COLO668 (cell line): ENCODE measurements at regions not wholly inside any gene's neighbourhood (a gene's known extent, or its start where the extent isn't known, plus 50 kb on each side); places are given as distances from the start of the nearest gene placed in this dataset.
"Not testable (repeated sequence)": the region's sequence is repeated elsewhere in the genome, so short reads cannot be mapped to it uniquely, and the experiment has no call there.

Source experiments
- DNase-seq: peaks from one replicate; lab custom pipeline; 2025; ENCODE audit not compliant: unreplicated experiment; lab: John Stamatoyannopoulos, UW

- no peak for DNase-seq
Measured at GRCh38 chr17:83159204-83160049, 80.0 kb downstream of the METRNL start.

DNA sequence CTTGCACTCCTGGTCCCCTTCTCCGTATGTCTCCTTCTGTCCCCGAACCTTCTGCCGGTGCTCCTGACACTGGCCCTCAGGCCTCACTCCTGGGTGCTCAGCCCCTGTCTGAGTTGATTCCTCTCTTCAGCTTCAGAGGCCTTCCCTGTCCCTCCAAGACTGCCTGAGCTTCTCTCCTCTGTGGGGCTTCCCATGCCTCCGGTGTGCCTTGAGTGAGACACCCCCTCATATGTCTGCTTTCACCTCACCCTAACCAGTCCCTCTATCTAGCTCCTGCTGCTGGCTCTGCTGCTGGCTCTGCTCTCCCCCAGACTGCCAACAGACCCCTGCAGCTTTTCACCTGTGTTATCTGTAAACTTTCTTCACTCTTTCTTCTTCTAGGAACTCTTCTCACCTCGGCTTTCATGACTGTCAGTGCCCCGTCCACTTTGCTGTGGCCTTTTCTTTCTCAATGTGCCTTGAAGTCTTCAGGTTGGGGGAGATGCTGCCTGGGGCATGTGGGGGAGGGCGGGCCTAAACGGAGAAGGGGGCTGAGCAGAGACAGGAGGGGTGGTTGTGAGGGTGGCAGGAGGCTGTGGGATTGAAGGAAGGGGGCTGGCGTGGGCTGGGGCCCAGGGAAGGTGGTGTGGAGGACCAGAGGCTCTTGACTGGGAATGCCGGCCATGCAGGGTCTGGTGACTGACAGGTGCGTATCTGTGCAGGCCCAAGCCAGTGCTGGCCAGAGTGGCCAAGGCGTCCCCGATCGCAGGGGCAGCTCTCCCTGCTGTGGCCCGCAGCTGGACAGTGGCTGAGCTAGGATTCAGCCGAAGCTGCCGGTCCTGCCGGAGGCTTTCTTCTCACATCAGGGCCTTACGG, 81.3 kb downstream of the METRNL start:
- DNase-seq = no peak

DNA sequence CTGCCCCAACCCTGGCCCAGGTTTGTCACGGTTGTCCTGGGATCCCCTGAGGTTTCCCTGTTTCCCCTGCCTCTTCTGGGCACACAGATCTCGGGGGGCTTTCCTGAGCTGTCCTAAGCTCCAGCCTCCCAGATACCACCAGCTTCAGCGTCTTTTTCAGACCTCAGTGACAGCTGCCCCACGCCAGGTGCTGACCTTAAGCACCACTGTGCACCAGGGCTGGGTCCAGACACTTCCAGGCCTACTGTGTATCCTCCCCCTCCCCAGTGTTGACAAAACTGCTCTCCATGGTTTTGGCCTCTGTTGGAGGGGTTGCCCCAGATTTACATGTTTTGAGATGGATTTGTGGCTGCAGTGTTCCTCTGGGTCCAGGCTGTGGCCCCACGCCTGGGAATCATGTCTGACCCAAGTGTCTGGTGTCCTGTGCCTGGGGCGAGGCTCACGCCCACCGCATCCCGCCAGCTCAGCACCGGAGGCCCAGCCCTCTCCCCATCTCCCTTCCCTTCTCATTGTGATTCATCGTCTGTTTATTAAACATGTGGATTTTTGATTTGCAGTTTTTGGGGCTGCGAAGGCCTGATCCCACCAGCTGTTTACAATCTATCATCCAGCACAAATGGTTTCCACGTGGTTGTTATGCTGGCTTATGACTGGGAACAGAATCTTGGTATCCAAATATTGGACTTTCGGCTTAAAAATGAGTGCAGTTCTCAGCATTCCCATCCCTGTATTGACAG, 82.1 kb downstream of the METRNL start:
- no peak for DNase-seq

GRCh38 chr17:83162035-83162745, 82.8 kb downstream of the METRNL start:
- no peak for DNase-seq

DNA sequence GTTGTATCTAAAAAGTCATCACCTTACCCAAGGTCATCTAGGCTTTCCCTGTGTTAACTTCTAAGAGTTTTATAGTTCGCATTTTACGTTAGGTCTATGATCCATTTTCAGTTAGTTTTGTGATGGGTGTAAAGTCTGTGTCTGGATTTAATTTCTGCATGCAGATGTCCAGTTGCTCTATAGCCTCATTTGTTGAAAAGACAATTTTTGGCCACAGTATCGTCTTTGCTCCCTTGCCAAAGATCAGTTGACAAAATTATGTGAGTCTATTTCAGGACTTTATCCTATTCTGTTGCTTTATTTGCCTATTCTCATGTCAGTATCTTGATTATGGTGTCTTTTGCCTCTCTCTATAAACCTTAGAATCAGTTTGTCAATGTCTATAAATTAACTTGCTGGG, 85.1 kb downstream of the METRNL start:
- no peak for DNase-seq

DNA sequence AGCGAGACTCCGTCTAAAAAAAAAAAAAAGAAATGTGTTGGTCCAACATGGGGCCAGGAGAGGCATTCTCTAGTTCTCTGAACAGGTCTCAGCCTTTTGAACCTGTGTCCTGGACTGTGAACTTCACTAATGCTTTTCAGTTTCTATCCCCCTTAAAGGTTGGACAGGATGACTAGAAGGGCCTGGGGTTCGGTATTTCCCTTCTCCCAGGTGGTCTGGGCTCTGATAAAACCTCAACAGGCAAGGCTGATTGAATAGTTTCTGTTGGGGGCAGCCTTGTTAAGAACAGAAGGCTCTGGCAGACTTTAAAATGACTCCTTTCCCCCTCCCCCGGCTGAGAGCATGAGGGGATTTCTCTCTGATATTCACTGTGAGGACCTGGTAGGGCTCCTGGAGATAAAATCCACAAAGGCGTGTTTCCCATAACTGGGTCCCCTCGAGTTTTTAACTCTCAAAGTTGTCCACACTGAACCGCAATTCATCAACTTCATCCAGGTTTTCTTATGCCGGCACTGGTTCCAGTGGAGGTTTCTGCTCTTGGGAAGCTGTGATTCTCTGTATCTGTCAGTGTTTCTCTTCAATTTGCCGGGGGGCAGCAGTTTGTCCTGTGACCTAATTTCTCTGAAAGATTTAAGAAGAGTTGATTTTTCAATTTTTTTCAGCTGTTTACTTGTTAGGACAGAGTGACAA, 91.3 kb downstream of the METRNL start:
- no peak for DNase-seq

DNA sequence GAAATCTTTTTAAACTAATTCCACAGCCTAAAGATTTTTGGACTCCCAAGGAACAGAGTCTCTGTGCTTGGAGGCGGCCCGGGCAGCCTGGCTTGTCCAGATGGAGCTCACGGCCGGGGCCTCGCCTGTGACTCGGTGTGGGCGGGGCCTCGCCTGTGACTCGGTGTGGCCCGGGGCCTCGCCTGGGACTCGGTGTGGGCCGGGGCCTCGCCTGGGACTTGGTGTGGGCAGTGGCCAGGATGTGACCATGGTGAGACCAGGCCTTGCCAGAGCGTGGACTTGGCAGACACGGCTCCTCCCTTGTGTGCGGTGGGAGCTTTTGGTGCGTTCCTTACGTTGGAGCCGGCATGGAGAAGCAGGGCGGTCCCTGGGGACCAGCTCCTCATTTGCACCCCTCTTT, 92.3 kb downstream of the METRNL start:
- DNase-seq = no peak

DNA sequence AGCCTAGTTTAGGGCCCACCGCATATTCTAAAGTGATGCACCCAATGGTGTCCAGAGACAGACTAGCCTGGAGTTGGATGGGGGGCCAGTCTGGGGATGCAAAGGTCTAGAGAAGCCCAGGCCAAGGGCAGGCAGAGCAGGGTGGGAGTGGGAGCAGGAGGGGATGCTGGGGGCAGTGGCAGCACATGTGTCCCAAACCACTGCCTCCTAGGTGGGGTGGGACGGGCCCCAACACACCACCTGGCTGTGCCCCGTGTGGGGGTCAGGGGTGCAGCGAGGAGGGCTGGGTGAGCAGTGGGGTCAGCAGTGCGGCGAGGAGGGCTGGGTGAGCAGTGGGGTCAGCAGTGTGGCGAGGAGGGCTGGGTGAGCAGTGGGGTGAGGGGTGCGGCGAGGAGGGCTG, 92.7 kb downstream of the METRNL start:
- not testable (repeated sequence) for DNase-seq

- not testable (repeated sequence) for DNase-seq
Measured at GRCh38 chr17:83172646-83173045, 93.2 kb downstream of the METRNL start.

- DNase-seq = not testable (repeated sequence)
Measured at GRCh38 chr17:83173180-83173913, 93.9 kb downstream of the METRNL start.

DNA sequence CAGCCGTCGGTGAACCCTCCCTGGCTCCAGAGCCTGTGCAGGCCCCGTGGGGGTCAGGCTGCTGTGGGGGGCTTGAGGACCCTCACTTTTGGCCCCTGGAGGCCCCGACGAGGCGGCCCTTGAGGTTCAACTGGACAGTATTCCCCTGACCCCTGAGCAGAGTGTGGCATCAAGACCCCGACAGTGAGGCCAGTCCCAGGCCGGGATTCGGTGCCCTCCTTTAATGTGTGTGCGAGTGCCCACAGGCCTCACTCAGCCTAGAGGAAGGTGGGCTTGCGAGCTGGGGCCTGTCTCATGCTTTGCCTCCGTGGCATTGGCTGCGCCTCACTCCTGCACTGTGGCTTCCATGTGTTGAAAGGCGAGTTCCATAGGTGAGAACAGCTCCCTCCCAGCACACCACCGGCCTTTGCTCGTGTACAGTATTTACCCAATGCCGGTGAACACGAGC, 94.5 kb downstream of the METRNL start:
- DNase-seq = no peak

DNA sequence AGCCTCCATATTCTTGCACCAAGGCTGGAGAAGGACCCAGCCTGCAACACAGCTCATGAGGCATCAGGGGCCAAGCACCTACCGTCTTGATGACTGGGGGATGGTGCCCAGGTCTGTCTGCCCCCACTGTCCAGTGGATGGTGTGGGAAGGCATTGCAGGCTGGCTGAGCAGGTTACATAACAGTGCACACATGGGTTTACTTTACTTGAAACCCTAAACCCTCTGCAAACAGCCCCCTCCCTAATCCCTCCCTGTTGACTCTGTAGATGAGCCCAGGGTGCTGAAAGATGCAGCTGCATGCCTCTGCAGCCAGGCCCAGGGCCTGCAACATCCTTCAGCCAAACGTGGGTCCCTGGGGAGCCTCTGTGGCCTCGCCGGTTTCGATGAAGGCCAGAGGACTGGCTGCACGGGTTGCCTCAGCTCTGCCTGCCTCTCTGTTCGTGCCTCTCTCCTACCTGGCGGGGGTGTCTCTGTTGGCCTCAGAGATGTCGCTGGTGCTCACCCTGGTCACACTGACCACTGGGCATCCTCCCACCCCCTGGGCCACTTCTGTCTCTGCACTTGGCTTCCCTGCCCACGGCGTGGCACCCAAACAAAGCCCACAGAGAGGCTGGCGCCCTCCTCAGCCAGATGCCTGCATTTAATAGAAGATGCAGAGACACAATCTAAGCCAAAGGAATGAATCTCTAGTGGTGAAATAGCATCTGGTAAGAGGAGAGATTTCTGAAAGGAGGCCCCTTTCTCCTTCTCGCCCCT, 95.1 kb downstream of the METRNL start:
- peak; percentile 34 for DNase-seq

DNA sequence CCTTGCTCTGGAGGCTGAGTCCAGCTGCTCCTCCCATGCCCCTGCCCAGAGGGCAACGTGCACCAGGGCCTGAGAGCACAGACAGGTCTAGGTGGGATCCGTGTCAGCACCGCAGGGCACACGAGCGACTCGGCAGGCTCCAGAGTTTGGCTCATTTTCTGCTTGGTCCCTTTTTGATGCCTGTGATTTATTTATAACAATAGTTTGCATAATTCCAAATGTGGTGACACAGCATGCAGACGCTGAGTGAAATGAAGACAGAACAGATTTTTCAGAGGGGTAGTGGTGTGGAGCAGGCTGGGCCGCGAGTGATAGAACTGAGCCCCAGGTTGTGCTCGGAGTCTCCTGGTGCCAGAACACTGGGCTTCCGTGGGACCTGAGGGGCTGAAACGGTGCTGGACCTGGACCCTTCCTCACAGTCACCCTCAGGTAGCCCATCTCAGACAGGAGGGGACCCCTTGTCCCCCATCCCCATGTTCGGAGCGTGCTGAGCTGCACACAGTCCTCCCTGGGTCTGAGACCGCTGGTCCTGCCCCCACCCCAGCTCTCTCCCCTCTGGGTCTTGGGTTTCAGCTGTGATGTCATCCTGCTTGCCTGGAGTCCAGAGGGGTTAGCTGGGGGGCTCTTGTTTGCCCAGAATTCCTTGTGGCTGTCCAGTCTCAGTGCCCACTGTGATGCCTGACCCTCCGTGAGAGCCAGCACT, 95.9 kb downstream of the METRNL start:
- DNase-seq = no peak

- DNase-seq = no peak
Measured at GRCh38 chr17:83175822-83176622, 96.6 kb downstream of the METRNL start.

- DNase-seq = no peak
Measured at GRCh38 chr17:83176623-83177583, 97.5 kb downstream of the METRNL start.
